ENCODE measurements at regions not wholly inside any gene's neighbourhood (a gene's known extent, or its start where the extent isn't known, plus 50 kb on each side); places are given as distances from the start of the nearest gene placed in this dataset.
"Not testable (repeated sequence)": the region's sequence is repeated elsewhere in the genome, so short reads cannot be mapped to it uniquely, and the experiment has no call there.

DNA sequence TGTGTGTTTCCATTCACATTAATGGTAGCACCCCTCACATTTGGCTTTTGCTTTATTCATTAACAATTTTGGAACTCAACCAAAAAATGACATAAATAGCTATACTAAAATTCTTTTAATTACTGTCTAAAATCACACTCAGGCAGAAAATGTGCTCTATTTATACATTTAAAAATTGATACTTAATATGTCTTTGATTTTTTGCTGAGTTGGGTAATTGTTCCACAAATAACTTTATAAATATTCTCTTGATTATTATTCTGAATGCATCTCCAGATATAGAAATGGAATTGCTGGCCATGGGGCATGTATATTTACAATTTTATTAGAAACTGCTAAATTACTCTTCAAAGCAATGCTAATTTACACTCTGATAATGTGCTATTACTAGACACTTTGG lies 658.7 kb upstream of the CHRM3 start:
- no peak for DNase-seq

DNA sequence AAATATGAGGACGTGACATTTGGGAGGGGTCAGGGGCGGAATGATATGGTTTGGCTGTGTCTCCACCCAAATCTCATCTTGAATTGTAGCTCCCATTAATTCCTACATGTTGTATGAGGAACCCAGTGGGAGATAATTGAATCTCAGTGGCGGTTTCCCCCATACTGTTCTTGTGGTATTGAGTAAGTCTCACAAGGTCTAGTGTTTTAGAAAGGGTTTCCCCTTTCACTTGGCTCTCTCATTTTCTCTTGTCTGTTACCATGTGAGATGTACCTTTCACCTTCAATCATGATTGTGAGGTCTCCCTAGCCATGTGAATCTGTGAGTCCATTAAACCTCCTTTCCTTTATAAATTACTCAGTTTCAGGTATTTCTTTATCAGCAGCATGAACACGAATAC lies 663.6 kb upstream of the CHRM3 start:
- DNase-seq = no peak

DNA sequence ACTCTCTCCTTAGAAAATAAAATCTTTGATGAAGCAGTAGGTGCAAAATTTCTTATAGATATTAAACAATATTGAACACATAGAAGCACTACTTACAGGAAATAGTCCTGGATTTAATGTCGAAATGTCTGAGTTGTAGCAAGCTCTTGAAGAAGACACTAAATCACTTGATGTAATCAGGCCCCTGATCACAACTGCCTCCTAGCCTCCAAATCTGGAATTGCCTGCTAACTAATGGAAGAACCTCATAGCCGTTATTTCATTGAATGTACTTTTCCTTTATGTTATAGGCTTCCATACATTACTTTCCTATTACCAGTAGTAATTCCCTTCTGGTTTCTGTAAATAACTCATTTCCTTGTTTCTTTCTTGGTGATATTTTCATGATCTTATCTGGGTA lies 675.7 kb upstream of the CHRM3 start:
- no peak for DNase-seq

DNA sequence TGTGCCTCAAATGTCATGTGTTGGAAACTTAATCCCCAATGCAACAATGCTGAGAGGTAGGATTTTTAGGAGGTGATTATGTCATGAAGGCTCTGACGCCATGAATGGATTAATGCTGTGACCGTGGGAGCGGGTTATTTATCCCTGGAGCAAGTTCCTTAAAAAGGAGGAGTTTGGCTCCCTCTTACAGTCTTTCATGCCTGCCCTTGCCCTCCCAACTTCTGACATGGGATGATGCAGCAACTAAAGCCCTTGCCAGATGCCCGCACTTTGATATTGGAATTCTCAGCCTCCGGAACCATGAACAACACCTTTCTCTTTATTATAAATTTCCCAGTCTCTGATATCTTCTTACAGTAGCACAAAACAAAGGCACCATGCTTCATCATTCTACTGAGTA lies 685.3 kb upstream of the CHRM3 start:
- no peak for DNase-seq

DNA sequence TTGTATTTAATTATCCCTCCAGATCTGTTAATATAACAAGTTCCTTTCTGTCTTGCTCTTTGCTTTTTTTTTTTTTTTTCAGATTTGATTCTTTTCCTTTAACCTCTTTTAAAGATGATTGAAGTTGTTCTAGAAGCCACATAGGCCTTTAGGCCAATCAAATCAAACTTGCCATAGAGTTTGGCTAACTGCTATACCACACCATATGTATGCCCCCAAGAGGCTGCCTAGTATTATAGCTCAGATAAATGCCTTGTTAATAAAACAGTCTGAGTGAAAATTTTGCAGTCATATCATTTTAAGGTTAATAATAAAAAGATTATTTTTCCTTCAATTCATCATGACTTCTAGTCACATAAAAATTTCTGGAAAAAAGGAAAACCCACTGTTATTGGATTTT lies 696.0 kb upstream of the CHRM3 start:
- DNase-seq = no peak

DNA sequence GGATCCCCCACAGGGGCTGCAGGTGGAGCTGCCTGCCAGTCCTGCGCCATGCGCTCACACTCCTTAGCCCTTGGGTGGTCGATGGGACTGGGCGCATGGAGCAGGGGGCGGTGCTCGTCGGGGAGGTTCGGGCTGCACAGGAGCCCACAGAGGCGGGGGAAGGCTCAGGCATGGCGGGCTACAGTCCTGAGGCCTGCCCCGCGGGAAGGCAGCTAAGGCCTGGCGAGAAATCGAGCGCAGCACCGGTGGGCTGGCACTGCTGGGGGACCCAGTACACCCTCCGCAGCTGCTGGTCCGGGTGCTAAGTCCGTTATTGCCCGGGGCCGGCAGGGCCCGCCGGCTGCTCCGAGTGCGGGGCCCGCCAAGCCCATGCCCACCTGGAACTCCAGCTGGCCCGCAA lies 701.8 kb upstream of the CHRM3 start:
- DNase-seq = not testable (repeated sequence)

DNA sequence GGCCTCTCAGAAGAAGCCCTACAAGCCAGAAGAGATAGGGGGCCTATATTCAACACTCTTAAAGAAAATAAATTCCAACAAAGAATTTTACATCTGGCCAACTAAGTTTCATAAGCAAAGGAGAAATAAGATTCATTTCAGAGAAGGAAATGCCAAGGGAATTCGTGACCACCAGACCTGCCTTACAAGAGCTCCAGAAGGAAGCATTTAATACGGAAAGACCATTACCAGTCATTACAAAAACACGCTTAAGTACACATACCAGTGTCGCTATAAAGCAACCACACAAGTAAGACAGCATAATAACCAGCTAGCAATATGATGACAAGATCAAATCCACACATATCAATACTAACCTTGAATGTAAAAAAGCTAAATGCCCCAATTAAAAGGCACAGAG lies 704.9 kb upstream of the CHRM3 start:
- no peak for DNase-seq

DNA sequence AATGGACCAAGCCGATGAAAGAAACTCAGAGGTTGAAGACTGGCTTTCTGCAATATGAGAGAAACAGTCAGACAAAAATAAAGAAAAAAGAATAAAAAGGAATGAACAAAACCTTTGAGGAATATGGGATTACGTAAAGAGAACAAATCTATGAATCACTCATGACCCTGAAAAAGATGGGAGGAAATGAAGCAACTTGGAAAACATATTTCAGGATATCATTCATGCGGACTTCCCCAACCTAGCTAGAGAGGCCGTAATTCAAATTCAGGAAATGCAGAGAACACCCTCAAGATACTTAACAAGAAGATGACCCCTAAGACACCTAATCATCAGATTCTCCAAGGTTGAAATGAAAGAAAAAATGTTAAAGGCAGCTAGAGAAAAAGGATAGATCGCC lies 705.3 kb upstream of the CHRM3 start:
- no peak for DNase-seq

DNA sequence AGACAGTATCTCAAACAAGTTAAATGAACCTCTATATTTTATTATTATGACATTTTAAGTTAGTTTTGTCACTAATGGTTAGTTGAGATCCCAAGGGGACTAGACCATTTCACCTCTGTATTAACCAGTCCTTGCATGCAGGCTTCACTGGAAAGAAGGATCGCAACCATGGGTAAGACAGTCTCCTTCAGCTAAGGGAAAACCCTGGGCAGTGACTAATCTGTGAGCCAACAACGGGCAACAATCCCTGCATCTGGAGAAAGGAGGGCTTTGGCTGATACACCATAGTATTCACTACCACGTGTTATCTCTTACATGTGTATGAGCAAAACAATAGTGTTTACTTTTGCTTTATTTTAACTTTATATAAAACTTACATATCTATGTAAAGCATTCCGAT lies 708.8 kb upstream of the CHRM3 start:
- no peak for DNase-seq

DNA sequence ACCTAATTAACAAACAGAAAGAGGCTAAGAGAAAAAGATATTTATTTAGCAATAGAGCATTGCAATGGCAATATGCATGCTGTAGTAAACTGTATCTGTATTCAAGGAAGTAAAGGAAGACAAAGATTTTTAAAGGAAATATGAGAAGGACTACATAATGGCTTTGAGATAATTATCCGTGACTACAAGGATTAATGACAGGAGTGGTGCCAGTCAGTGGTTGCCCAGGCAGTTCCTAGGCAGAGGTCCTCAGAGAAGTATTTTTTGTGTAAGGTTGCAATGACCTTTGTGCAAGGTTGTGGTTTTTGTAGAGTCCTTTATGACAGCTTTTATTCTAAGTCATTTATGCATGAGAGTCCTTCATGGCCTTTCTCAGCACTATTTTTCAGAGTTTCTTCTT lies 711.1 kb upstream of the CHRM3 start:
- DNase-seq = no peak

DNA sequence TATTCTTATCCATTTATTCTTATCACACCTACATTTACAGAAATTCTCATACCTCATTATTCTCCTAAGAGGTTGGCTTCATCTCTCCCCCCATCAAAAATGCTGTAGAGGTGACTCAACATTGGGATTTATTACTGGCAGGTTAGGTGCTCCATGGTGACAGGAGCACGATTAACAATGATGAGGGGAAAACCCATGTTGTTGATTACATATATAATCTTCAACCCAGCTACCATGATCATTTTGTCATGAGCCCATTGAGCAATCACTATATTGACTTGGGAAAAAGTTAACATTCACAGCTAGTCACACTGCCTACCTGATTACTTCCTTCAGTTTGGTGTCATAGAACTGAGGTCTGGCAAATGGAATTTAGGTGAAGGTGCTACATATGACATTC lies 712.1 kb upstream of the CHRM3 start:
- no peak for DNase-seq

DNA sequence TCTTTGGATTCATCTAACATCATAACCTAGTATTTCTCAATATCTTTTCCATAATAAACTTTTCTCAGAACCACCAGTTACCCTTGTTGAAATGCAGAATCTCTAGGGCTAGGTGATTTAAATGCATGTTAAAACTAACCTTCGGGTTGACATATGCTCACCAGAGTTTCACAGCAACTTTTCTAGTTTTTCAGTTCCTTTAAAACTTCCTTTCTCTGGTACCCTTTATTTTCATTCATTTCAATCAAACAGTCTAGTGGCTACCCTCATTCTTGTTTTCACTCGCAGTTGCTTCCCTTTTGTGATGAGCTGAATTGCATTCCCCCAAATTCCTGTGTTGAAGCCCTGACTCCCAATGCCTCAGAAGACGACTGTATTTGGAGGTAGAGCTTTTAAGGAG lies 712.8 kb upstream of the CHRM3 start:
- no peak for DNase-seq

DNA sequence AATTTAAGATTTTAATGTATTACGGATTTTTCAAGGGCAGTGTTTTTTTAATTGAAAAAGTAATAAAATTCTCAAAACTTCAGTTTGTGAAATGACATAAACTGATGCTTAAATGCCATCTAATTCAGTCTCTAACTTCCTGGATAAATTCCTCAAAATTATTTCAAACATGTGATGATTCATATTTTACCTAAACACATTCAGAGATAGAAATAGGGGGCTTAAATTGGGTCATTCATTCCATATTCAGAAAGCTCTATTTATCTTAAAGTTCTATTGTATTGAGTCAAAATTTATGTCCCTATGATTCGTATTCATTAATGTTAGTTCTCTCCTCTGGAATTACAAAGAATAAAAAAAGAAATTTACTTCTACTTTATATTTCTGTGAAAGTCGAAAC lies 713.6 kb upstream of the CHRM3 start:
- DNase-seq = no peak

DNA sequence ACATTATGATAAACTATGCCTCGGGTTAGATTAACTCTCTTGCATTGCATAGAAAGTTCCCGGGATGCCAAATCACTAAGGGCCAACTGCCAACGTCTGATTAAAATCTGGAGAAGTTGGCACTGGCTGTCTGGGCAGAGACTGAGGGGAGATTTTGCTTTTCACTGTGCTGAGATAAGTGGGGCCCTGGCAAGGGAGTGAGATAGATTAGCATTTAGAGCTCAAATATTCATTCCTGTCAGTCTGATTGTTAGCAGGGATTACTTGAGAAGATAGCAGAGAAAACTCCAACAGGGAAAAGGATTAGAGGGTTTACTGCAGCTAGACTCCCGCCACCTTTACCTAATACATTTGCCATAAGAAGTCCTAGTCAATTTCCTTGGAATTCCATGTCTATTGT lies 714.1 kb upstream of the CHRM3 start:
- DNase-seq = no peak

DNA sequence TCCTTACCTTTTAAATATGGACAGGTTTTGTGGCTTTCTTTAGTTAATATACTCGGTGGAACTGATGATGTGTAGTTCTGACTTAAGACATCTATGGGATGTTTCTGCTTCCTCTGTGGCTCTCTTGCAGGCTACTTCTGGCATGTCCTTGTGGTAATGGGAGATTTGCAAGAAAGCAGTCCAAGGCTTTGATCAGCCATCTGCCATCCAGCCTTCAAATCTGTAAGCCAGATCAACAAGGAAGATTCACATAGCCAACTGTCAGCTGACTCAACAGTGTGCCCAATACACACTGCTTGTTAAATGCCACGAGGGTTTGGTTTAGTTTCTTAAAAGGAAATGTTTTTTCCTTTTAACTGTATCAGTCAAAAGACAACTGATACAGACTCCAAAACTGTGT lies 722.2 kb upstream of the CHRM3 start:
- no peak for DNase-seq

DNA sequence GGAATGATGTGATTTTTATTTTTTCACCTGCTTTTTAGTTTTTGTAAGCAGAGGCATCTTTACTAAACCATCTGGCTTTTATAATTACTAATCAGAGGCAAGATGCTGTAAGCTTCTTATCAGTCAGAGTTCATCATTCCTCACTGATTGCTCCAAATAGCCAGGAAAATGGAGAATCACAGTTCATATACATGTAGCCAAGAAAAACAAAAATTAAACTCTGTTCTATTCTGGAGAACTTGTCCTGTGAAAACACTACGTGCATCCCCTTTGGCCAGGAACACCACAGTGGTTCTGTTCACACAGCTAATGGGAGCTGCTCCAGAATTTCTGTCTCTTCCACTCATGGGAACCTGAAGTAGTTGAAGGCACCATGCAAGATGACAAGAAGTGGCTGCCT lies 725.5 kb upstream of the CHRM3 start:
- DNase-seq = no peak

DNA sequence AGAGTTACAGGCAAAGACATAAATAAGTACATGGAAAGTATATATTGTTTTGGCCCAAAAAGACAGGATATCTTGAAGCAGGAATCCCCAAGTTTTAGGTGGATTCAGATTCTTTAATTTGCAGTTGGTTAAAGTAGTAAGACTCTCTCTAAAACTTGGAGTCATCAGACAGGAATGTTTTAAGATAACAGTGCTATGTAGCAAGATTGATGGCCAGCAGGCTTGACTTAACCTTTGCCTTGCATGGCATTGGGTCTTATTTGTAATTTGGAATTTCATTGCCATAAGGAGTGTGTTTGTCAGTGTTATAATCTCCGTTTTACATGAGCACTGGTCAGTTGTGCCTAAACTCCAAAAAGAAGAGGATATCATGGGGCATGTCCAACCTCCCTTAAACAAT lies 727.6 kb upstream of the CHRM3 start:
- DNase-seq = no peak

DNA sequence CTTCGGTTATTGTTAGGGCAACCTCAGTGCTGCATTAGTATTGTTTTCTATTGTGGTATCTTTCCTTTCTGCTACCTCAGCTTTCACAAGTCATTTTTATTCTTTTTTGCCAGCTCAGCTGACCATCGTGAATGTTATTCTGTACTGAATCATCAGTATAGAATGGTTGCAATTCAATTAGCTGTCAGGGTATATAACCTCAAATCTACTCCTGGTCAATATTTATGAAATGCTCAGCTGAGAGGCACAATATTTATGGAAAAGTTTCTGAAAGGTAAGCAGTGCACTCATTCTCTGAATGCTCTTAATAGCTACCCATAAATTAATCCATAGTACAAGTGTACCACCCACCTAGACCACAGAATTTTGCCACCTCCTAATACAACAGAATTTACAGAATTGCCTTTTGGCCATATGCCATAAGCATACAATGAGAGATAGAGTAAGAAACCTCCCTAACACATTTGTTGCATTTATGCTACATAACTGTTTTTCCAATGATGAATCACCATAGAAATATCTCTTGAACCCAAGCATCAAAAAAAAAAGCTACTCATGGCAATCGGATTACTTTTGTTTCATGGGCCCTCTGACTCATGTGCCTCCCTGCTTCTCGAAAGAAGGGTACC lies 732.6 kb upstream of the CHRM3 start:
- DNase-seq = no peak

DNA sequence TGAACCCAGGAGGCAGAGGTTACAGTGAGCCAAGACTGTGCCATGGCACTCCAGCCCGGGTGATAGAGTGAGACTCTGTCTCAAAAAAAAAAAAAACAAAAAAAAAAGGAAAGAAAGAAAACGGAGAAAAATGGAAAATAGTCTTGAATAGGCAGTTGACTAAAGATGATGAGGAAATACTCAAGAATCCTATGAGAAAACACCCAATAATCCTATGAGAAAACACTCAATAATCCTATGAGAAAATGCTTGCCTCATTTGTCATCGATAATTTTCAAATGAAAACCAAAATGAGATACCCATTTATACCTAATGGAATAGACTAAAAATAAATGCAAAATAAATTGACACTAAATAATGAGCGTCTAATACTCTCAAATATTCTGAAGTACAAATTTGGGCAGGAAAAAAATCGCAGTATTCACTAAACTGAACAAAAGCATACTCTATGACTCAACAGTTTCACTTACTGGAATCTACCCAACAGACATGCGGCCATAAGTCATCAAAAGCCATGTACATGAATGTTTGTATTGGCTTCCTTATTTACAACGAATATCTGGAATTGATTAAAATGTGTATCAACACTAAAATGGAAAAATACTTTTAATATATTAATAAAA lies 733.9 kb upstream of the CHRM3 start:
- DNase-seq = no peak

DNA sequence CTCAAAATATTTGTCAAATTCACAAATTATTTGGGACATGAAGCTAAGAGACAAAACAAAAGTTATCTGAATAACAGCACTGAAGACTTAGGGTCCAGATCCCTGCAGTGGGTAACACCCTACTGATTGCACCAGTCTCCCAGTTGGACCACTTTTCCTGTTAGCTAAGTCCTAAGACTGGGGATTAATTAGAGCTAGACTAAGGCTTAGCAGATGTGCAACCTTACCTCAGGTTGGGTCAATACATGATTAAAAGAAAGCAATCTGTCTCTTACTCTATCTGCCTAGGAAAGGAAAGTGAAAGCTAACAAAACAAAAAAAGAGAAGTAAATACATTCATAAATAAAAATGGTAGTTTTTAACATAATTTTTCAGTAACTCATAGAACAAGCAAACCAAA lies 737.2 kb upstream of the CHRM3 start:
- DNase-seq = no peak

DNA sequence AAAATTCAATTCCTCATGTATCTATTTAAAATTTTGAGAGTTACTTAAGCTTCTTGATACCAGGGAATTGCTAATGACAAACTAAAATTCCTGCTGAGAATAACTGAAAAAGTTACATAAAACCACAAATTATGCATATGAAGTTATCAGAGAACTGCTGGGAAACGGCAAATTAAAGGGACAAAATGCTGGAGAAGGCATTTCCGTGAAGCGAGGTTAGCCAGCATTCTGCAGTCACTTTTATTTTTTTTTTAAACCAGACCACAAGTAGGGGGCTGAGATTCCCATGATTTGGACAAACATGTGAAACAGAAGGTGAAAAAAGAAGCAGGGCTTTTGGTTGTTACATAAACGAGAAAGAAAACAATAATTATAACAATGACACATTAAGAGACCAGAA lies 737.6 kb upstream of the CHRM3 start:
- DNase-seq = no peak

DNA sequence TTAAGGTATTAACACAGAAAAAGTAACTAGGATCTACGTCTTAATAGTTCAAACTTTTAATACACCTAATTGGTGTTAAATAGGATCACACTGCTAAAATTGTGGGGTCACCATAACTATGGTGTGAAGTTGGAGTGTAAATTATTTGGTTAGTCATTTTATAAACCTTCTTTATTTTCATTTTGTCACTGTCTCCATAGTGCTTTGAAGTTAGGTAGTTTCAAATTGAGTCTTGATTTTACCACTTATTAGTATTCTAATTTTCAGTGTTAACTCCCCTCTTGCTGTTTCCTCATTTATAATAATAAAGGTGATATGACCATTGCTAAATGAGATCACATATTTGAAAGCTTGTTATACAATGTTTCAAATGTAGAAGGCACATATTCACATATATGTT lies 738.1 kb upstream of the CHRM3 start:
- DNase-seq = no peak

DNA sequence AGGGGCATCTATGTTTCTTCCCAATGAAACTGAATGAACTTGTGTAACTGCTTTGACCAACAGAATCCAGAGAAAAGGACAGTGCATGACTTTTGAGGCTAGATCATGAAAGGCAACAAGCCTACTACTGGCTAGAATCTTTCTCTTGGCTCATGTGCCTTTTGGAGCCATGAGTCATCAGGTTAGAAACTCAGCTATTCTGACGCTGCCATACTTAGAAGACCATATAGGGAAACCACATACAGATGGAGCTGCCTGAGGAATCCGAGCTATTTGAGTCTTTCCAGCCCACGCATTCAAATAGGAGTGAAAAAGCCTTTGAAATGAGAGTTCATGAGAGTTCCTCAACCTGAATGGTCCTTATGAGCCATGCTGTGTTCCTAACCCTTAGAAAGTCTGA lies 738.5 kb upstream of the CHRM3 start:
- no peak for DNase-seq

DNA sequence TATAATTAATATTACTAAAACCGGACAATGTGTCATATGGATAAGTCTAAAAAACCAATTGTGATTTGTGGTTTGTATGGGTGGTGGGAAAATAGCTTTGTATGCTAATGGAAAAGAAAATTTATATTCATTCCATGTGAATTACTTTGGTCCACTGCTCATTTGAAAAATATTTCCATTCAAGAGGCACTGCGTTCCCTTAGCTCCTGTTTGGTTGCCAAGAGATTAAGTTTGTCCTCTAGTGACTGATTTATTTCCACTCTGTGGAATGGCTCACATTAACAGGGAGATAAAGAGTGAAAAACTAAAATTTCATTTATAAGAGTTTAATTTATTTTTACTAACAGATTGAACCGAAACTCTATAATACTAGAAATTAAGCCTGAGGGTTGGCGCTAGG lies 744.1 kb upstream of the CHRM3 start:
- DNase-seq = no peak

DNA sequence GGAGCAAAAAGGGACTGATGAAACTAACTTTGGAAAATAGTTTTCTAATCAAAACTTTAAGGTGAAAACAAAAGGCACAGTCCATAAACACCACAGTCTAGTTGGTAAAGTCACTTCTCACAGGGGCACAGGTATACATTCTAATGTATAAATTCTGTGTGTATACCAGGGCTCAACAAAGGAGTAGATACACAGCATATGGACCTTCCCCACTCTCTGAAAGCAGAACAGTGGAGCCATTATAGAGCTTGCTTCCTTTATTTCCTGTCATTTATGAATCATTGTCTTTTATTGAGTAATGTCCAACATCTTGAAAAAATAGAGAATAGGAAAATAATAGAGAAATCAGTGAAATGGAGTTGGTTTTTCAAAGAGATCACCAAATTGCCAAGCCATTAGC lies 746.5 kb upstream of the CHRM3 start:
- DNase-seq = no peak

DNA sequence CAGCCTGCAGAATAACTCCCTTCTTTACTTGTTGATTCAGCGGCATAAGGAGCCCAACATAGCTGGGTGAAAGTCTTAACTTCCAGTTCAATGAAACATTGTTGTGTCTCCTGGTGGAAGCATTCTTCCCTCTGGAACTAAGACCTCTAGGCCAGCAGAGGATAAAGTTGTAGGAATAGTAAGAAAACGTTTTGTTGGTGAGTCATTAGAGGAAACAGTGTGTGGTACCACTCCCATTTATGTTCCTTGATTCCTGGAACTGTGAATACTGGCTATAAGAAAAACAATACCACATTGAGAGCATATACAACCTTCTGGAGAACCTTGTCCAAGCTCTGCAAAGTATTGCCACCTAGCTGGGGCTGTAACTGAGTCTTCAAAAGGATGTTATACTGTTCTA lies 737.4 kb upstream of the ZP4 start:
- DNase-seq = no peak

Measured in DMS 273 treated with DMSO at 0.1 percent for 48 hours (cell line).